HL-60 (cell line): ENCODE measurements at regions not wholly inside any gene's neighbourhood (a gene's known extent, or its start where the extent isn't known, plus 50 kb on each side); places are given as distances from the start of the nearest gene placed in this dataset.

Experiments
- DNase-seq, 2 experiments: peaks; one replicate each; pipeline ENCODE4 v3.0.0-alpha.2; 2010 to 2020; ENCODE audit warnings: low read depth in 1 of 2, low spot score in 1 of 2
- H3K27ac ChIP-seq: fragments of 250-450 bp; sonication (Bioruptor Pico); replicated peaks from 2 replicates; pipeline ENCODE4 v1.5.1; 2020; ENCODE audit warnings: mild to moderate bottlenecking, moderate library complexity
- H3K27me3 ChIP-seq: fragments of 250-450 bp; sonication (Bioruptor Pico); 2 replicates; pipeline ENCODE4 v1.5.1; 2021; ENCODE audit warnings: mild to moderate bottlenecking, moderate library complexity; ENCODE audit not compliant: insufficient read depth, poor library complexity, severe bottlenecking
- H3K4me3 ChIP-seq: replicated peaks from 2 replicates; pipeline ENCODE4 v1.5.1; 2011; ENCODE audit warnings: mild to moderate bottlenecking, control low read depth, low read length; ENCODE audit not compliant: insufficient read depth
- CTCF ChIP-seq: IDR thresholded peaks from one replicate; pipeline ENCODE4 v1.5.1; 2011; ENCODE audit warnings: low read length, control low read depth, inconsistent platforms; ENCODE audit not compliant: insufficient read depth
- GABPA ChIP-seq: IDR thresholded peaks from 2 replicates; pipeline ENCODE4 v1.6.1; 2012; ENCODE audit warnings: low read depth
- POLR2AphosphoS5 ChIP-seq: IDR thresholded peaks from 2 replicates; pipeline ENCODE4 v1.6.1; 2012; ENCODE audit warnings: low read depth
- REST ChIP-seq: IDR thresholded peaks from 2 replicates; pipeline ENCODE4 v1.6.1; 2012; ENCODE audit warnings: low read depth; ENCODE audit not compliant: insufficient replicate concordance
- SPI1 ChIP-seq: IDR thresholded peaks from 2 replicates; pipeline ENCODE4 v1.6.1; 2012; ENCODE audit warnings: low read depth, mild to moderate bottlenecking, borderline replicate concordance

- TF ChIP-seq SPI1 (no peak), REST (no peak)
- H3K27ac ChIP-seq: no peak overlapping the region
- H3K27me3 ChIP-seq: no peaks in the 10 kb centered on the region
- no peak overlapping the region for H3K4me3 ChIP-seq
- DNase-seq: no peak
Measured at GRCh38 chr13:54845351-54845965, 1816.8 kb downstream of the OLFM4 start.

GRCh38 chr13:54852831-54853230, 1824.2 kb downstream of the OLFM4 start:
- peak; percentile 18 to 48 for DNase-seq
- TF ChIP-seq CTCF (no peak), REST (no peak), SPI1 (no peak), POLR2AphosphoS5 (no peak), GABPA (no peak)
- Histone ChIP-seq H3K27ac (0 out of 2 replicates have a peak overlapping the region, but pooled peaks have one; percentile 15), H3K4me3 (no peak overlapping the region), H3K27me3 (no peaks in the 10 kb centered on the region)

- H3K27ac ChIP-seq: no peak overlapping the region
- H3K4me3 ChIP-seq: no peak overlapping the region
- TF ChIP-seq CTCF (no peak), SPI1 (no peak), POLR2AphosphoS5 (no peak), REST (no peak), GABPA (no peak)
- no peaks in the 10 kb centered on the region for H3K27me3 ChIP-seq
- DNase-seq: no peak
Measured at GRCh38 chr13:54859827-54860226, 1831.2 kb downstream of the OLFM4 start.
